ENCODE measurements at regions not wholly inside any gene's neighbourhood (a gene's known extent, or its start where the extent isn't known, plus 50 kb on each side); places are given as distances from the start of the nearest gene placed in this dataset.

- TF ChIP-seq CTCF (IDR thresholded peaks at IDR 0.05; ENCODE audit: insufficient read depth, low read depth, low read length) (no peak), EZH2 (IDR thresholded peaks at IDR 0.05; ENCODE audit: insufficient read depth, low read length) (no peak)
These were observed 497.6 kb downstream of the IRX1 start for GRCh38 chr5:4093236-4093635.
